ENCODE measurements at regions not wholly inside any gene's neighbourhood (a gene's known extent, or its start where the extent isn't known, plus 50 kb on each side); places are given as distances from the start of the nearest gene placed in this dataset.

GRCh38 chr10:90484518-90484917, 373.3 kb downstream of the HTR7 start:
- no peaks in the 10 kb centered on the region for H3K4me1 ChIP-seq (ENCODE audit: control insufficient read depth, insufficient read depth, low read length)
- BruUV-seq (replicated peaks): no TSS peak
- POLR2A ChIA-PET: no interaction called here
- no peak for TF ChIP-seq TCF7L2 (IDR thresholded peaks at IDR 0.05; ENCODE audit: low read depth, low read length)
- TF ChIP-seq SIN3A (IDR thresholded peaks at IDR 0.05; ENCODE audit: borderline replicate concordance, insufficient read depth, low read depth, low read length): no peak
- no peak for TF ChIP-seq CTCF (IDR thresholded peaks at IDR 0.05)
- no peak for TF ChIP-seq POLR2AphosphoS5 (IDR thresholded peaks at IDR 0.05; ENCODE audit: low read depth, low read length)
- TF ChIP-seq REST (IDR thresholded peaks at IDR 0.05; ENCODE audit: insufficient read depth in 1 of 2, low read depth in 2 of 2, low read length in 1 of 2): no peak
- no peak overlapping the region for H3K4me3 ChIP-seq (ENCODE audit: low read depth in 2 of 2, low read length in 2 of 2)
- no peaks in the 10 kb centered on the region for H3K36me3 ChIP-seq (ENCODE audit: control insufficient read depth, insufficient read depth, low read length)
- H3K27me3 ChIP-seq (ENCODE audit: control insufficient read depth, insufficient read depth, low read length): no peaks in the 10 kb centered on the region
- ATAC-seq: no peak
- H3K27ac ChIP-seq (ENCODE audit: low read length): no peak overlapping the region
- in situ Hi-C loops (cut with HindIII; ENCODE audit: low pct_unique_long_range_greater_than_20kb, low sequenced_read_pairs) (no loop called here), intact Hi-C loops (cut with micrococcal nuclease; ENCODE audit: unreplicated experiment) (no loop called here)
- no peaks in the 10 kb centered on the region for H3K9me3 ChIP-seq (ENCODE audit: control insufficient read depth, insufficient read depth, low read depth, low read length)
- DNase-seq (ENCODE audit: low read depth, low spot score): no peak
- CTCF ChIA-PET: no interaction called here

GRCh38 chr10:90494183-90494582, 363.7 kb downstream of the HTR7 start:
- CTCF ChIA-PET: no interaction called here

DNA sequence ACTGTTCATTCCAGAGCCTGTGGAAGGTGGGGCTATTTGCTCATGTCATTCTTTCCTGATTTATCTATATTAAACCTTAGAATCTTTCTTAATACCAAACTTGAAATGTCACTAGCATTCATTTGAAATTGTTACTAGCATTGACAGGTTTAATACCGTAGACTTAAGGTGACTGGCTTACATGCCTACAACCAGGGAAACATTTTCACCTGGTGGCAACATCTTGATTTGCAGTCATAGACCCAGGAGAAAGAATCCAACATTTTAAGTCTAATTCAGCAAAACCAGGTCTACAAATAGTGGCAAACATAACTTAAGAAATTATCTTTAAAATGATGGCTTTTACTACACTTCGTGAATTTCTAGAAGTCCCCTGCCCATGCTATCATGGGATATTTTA, 353.7 kb downstream of the HTR7 start:
- Histone ChIP-seq H3K27me3 (ENCODE audit: control insufficient read depth, insufficient read depth, low read length) (no peaks in the 10 kb centered on the region), H3K9me3 (ENCODE audit: control insufficient read depth, insufficient read depth, low read depth, low read length) (no peaks in the 10 kb centered on the region; the same call in 1 of the 2 replicates), H3K4me1 (ENCODE audit: control insufficient read depth, insufficient read depth, low read length) (no peaks in the 10 kb centered on the region), H3K27ac (ENCODE audit: low read length) (no peak overlapping the region), H3K36me3 (ENCODE audit: control insufficient read depth, insufficient read depth, low read length) (no peaks in the 10 kb centered on the region), H3K4me3 (ENCODE audit: low read depth in 2 of 2, low read length in 2 of 2) (no peak overlapping the region)
- intact Hi-C loops (cut with micrococcal nuclease; ENCODE audit: unreplicated experiment): no loop called here
- BruUV-seq (replicated peaks): no TSS peak
- ATAC-seq (no peak), DNase-seq (ENCODE audit: low read depth, low spot score) (no peak)
- ChIA-PET POLR2A (no interaction called here), CTCF (no interaction called here)
- in situ Hi-C loops (cut with HindIII; ENCODE audit: low pct_unique_long_range_greater_than_20kb, low sequenced_read_pairs): no loop called here
- TF ChIP-seq CTCF (IDR thresholded peaks at IDR 0.05) (no peak; the same call in 1 of the 2 replicates), TCF7L2 (IDR thresholded peaks at IDR 0.05; ENCODE audit: low read depth, low read length) (no peak)

More at GRCh38 chr10:90494183-90494582, 363.7 kb downstream of the HTR7 start:
- no peak for TF ChIP-seq TCF7L2 (IDR thresholded peaks at IDR 0.05; ENCODE audit: low read depth, low read length)
- no peak for TF ChIP-seq POLR2AphosphoS5 (IDR thresholded peaks at IDR 0.05; ENCODE audit: low read depth, low read length)
- BruUV-seq (replicated peaks): no TSS peak
- Histone ChIP-seq H3K36me3 (ENCODE audit: control insufficient read depth, insufficient read depth, low read length) (no peaks in the 10 kb centered on the region), H3K4me3 (ENCODE audit: low read depth in 2 of 2, low read length in 2 of 2) (no peak overlapping the region), H3K27ac (ENCODE audit: low read length) (no peak overlapping the region), H3K27me3 (ENCODE audit: control insufficient read depth, insufficient read depth, low read length) (no peaks in the 10 kb centered on the region), H3K9me3 (ENCODE audit: control insufficient read depth, insufficient read depth, low read depth, low read length) (peaks cover 14% of the 10 kb centered on the region; the same call in 1 of the 2 replicates), H3K4me1 (ENCODE audit: control insufficient read depth, insufficient read depth, low read length) (no peaks in the 10 kb centered on the region)
- POLR2A ChIA-PET: no interaction called here
- intact Hi-C loops (cut with micrococcal nuclease; ENCODE audit: unreplicated experiment) (no loop called here), in situ Hi-C loops (cut with HindIII; ENCODE audit: low pct_unique_long_range_greater_than_20kb, low sequenced_read_pairs) (no loop called here)
- DNase-seq (ENCODE audit: low read depth, low spot score) (no peak), ATAC-seq (no peak)

All from Panc1 (cell line).